CD4-positive, alpha-beta T cell treated with Interleukin-4 for 4 hours (primary cell): ENCODE measurements at regions not wholly inside any gene's neighbourhood (a gene's known extent, or its start where the extent isn't known, plus 50 kb on each side); places are given as distances from the start of the nearest gene placed in this dataset.

ENCODE experiments used
- DNase-seq: peaks from one replicate; pipeline ENCODE4 v3.0.0-alpha.2; 2020

DNA sequence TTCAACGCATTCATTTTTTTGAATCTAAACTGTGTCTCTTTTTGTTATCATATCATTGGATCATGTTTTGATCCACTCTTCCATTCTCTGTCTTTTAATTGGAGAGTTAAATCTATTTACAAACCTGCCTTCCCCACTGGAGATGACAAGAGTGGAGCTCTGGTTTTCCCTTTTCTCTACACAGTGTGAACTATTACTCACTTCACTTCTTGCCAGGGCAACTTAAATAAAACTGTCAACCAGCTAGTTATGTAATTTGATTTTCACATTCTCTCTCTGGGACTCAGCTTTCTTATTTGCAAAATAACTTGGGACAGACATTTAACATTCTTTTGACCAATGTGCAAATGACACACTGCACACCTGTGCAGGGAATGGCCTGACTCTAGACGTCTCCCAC lies 230.8 kb upstream of the CST7 start:
- no peak for DNase-seq

DNA sequence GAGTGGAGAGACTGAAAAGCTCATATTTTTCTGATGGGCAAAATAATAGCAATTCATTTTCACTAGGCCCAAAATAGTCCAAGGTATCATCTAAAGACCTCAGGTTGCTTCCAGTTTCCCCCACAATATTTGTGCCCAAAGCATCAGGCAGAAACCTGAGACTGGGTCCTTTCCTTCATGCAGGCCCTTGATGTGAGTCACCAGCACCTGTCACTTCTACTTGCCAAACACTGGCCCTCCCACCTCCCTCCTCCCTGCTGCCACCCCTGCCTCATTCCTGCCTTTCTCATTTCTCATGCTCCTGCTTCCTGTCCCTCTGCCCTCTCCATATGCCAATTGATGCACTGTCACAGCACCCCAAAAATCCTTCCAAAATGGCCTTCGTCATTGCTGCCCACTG lies 230.4 kb upstream of the CST7 start:
- no peak for DNase-seq

DNA sequence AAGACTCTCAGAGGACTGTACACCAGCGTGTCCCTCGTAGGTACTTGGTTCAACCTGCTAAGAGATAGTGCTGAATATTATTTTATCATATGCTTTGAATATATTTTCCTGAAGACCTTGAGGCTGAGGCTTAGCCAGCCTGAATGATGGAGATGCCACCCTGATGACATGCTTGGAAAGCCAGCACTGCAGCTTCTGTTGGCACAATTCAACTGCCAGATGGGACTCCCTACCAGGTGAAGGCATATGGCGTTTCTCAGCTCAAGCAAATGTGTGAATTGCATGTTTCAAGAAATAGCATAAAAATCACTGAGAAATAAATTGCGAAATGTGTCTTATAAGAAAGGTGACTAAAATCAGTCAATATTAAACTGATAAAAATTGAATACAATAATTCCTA lies 228.1 kb upstream of the CST7 start:
- no peak for DNase-seq

GRCh38 chr20:24721891-24722568 lies 227.0 kb upstream of the CST7 start:
- no peak for DNase-seq

- no peak for DNase-seq
Observed at GRCh38 chr20:24722586-24722985, 226.5 kb upstream of the CST7 start.

DNA sequence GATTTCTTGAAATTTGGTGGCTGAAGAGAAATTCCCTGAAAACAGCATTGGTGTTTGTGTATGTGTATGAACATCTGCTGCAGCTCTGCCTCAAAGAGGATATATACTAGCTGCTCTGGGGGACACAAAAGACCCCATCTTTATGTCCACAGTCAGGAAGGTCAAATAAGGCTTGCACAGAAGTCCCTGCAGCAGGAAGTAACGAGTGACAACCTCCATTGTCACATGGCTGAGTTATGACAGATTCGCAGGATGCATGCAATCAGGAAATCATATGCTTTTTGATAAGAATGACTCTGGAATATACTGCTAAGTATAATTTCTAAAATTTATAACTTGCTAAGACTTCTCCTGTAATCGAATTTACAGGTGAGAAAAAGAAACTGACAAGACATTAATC lies 225.9 kb upstream of the CST7 start:
- no peak for DNase-seq

GRCh38 chr20:24723647-24724352 lies 225.3 kb upstream of the CST7 start:
- DNase-seq: no peak

DNA sequence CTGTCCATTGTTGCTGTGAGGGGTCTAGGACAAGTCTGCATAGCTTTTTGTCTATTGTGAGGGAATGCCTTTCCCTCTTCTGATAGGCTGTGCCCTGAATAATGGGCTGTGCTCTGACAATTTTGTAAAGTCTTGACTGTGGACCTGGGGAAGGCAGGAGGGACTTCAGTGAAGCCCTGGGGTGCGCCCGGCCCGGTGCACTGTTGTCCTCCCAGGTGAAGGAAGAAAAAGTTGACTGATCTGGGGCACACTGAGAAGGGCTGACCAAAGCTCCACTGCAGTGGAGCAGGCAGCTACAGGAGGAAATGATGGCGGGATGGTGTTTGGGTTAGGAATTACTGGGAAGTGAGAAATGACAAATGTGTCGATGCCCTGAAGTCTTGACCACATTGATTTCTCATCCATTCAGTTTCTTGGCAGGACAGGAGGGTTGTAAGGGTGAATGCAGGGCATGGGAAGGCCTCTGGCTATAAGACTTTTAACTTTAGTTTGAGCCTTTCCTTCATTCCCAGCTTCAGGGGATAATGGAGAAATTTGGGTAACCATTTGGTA lies 224.0 kb upstream of the CST7 start:
- no peak for DNase-seq

- no peak for DNase-seq
Observed at GRCh38 chr20:24727795-24728194, 221.3 kb upstream of the CST7 start.

GRCh38 chr20:24729896-24730605 lies 219.0 kb upstream of the CST7 start:
- DNase-seq: no peak

- no peak for DNase-seq
Observed at GRCh38 chr20:24730750-24731149, 218.3 kb upstream of the CST7 start.

DNA sequence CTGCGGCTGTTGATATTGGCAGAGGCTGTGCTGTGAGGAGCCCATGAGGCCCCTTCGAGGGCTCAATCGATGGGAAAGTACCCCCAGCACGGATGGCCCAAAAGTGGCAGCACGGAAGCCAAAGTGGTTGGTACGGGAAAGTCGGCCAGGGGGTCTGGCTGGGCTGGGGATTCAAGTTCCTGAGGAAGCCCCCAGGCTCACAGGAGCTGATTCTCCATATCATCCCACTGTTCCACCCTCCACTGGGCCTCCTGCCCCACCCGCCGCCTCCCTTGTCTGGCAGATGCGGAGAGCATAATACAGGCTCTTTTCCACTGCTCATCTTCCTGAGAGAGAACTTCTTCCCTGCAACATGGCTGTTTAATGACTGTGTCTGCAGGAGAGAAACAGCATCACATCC lies 217.8 kb upstream of the CST7 start:
- DNase-seq: no peak

DNA sequence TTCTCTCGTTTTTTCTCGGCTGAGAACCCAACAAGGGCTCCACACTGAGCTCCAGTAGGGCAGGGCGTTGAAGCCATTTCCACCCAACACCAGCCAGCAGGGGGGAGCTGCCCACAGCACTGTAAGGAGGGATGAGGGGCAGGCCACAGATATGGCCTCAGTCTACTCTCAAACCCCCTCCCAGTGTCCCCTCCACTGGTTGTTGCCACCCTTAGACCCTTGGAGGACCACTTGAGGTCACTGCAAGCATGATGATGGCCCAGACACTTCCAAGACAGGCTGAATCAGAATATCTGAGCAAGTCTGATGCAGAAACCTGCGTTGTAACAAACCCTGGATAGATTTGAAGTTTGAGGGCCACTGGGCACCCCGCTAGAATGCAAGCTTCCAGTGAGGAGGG lies 217.0 kb upstream of the CST7 start:
- no peak for DNase-seq

DNA sequence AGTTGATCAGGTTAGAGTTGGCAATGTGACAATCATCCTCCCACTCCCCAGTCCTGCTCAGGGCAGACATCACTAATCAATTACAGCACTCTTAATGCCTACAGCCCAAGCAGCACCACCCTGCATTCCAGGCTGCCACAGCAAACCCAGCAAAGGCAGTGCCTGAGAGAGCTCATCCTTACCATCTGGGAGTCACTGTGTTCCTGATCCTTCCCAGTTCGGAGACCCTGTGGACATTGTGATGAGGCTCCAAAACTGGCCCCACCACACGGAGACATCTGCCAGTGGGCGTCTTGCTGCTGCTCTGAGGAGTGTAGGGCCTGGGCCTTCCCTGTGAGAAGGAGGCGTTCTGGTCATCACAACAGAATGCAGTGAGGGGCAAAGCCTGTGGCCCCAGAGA lies 216.5 kb upstream of the CST7 start:
- DNase-seq: no peak

- no peak for DNase-seq
Observed at GRCh38 chr20:24733416-24733815, 215.7 kb upstream of the CST7 start.

GRCh38 chr20:24734139-24734538 lies 214.9 kb upstream of the CST7 start:
- DNase-seq: no peak

- no peak for DNase-seq
Observed at GRCh38 chr20:24735263-24735662, 213.8 kb upstream of the CST7 start.

DNA sequence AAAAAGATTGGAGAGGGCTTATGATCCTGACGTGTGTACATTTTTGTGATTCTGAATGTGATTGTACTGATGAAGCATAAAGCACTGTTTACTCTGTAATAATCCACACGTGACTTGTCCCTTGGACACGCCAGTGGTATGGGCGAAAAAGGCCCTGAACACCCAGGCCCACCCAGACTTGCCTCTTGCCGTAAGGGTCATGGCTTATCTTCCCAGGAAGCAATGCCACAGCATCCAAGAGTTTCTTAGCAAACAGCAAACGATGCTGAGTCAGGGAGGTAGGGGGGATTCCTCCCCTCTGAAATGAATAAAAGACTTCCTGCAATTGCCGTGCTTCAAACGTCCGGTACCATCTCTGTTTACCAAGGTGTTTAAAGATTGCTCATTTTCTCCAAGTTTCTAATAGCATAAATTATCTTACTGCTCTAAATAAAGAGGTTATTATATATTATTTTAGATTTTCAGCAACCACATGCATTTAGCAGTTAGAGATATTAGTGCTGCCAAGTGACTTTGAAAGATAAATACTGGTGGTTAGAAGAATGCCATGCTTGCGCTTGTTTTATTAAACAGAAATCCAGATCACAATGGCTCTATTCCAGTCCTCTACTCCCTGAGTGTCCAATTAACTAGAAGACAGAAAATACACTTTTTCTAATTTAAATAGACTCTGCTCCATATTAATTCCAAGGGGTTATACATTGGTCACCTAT lies 212.8 kb upstream of the CST7 start:
- DNase-seq: no peak

GRCh38 chr20:24736844-24737211 lies 212.2 kb upstream of the CST7 start:
- no peak for DNase-seq

- DNase-seq: no peak
Observed at GRCh38 chr20:24737212-24737850, 211.7 kb upstream of the CST7 start.

GRCh38 chr20:24738058-24738775 lies 210.9 kb upstream of the CST7 start:
- DNase-seq: no peak

DNA sequence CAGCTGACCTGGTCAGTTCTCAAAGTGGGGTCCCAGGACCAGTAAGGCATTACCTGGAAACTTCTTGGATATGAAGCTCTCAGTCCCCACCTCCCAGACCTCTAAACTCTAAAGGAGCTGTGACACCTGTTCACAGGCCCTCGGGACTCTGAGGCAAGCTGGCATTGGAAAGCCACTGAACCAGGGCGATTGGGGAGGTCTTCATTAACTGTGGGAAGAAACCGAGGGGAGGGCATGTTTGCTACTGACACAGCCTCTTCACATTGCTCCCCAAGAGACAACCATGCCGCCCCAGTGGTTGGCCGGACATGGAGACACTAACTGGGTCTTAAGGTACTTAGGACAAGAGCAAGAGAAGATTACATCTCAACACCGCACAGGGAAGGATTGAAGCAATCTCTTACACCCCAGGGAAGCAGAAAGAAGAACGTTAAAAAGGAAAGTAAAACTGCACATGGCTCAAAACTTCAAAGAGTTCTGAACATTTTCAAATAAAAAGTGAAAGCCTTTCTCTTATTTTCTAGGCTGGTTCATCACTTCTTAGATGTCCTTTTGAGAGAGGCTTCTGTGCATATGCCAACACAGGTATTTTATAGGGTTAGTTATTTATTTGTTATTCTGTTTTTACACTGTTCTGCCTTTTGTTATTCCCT lies 210.0 kb upstream of the CST7 start:
- peak; percentile 5 for DNase-seq
